ENCODE measurements at regions not wholly inside any gene's neighbourhood (a gene's known extent, or its start where the extent isn't known, plus 50 kb on each side); places are given as distances from the start of the nearest gene placed in this dataset.
"Not testable (repeated sequence)": the region's sequence is repeated elsewhere in the genome, so short reads cannot be mapped to it uniquely, and the experiment has no call there.

- Histone ChIP-seq H3K4me1 (ENCODE audit: control insufficient read depth, insufficient read depth, low read length) (no peaks in the 10 kb centered on the region), H3K4me3 (ENCODE audit: low read depth, low read length) (no peak overlapping the region), H3K9me3 (ENCODE audit: control insufficient read depth, insufficient read depth, low read length) (no peaks in the 10 kb centered on the region), H3K36me3 (ENCODE audit: control insufficient read depth, insufficient read depth, low read length) (no peaks in the 10 kb centered on the region), H3K27ac (ENCODE audit: low read depth, low read length) (no peak overlapping the region), H3K27me3 (ENCODE audit: control insufficient read depth, insufficient read depth, low read length) (no peaks in the 10 kb centered on the region)
- WGBS (ENCODE audit: insufficient coverage), result 50% methylated on average over 1 of the region's 8 CpGs
- peak in 2 of 6 donors; percentile 1 to 2 for DNase-seq (ENCODE audit: low read depth in 4 of 6, low spot score in 6 of 6)
These were observed 423.7 kb upstream of the ZNF804A start for GRCh38 chr2:184174493-184175104.

DNA sequence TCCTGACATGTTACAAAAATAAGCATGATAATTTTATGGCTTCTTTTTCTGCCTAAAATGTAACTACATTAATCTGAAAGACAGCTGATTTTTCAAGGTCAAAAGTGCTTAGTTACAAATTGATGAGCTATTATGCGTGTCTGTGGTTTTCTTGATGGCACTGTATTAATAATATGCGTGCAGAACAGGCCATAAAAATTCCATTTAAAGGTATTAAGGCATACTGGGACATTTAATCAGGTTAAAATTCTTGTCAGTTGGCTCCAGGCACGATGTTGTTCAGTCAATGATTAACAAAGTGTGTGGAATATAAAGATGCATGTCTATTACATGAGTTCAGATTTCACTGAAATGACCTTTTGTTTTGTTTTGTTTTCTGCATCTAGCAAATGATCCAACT lies 420.1 kb upstream of the ZNF804A start:
- H3K9me3 ChIP-seq (ENCODE audit: control insufficient read depth, insufficient read depth, low read length), result peaks cover 3% of the 10 kb centered on the region

DNA sequence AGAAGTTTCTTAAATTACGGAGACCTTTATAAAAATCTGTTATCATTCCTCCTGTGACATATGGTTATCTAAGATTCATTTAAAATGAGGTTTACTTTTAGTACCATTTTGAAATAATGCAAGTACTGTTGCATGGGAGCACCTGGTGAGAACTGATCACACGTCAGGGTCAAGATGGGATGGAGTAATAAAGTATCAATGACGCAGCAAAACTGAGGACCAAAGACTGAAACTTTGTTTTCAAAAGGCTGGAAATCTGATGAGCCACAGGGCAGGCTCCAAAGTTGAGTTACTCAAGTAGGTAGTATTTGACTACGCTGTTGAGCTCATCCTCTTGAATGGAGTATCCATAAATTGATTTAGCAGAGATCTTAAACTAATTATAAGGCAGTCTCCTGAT lies 411.9 kb upstream of the ZNF804A start:
- Histone ChIP-seq H3K4me3 (ENCODE audit: low read depth, low read length) (no peak overlapping the region), H3K27ac (ENCODE audit: low read depth, low read length) (no peak overlapping the region), H3K4me1 (ENCODE audit: control insufficient read depth, insufficient read depth, low read length) (no peaks in the 10 kb centered on the region), H3K36me3 (ENCODE audit: control insufficient read depth, insufficient read depth, low read length) (no peaks in the 10 kb centered on the region), H3K9me3 (ENCODE audit: control insufficient read depth, insufficient read depth, low read length) (peaks cover 3% of the 10 kb centered on the region), H3K27me3 (ENCODE audit: control insufficient read depth, insufficient read depth, low read length) (no peaks in the 10 kb centered on the region)
- 38% methylated on average over 2 of the region's 4 CpGs for WGBS (ENCODE audit: insufficient coverage)
- DNase-seq (ENCODE audit: low read depth in 4 of 6, low spot score in 6 of 6), result no peak

More for the DNA sequence above, 420.1 kb upstream of the ZNF804A start:
- no peak overlapping the region for H3K4me3 ChIP-seq (ENCODE audit: low read depth, low read length)
- H3K27ac ChIP-seq (ENCODE audit: low read depth, low read length), result no peak overlapping the region
- no peaks in the 10 kb centered on the region for H3K4me1 ChIP-seq (ENCODE audit: control insufficient read depth, insufficient read depth, low read length)
- no peaks in the 10 kb centered on the region for H3K27me3 ChIP-seq (ENCODE audit: control insufficient read depth, insufficient read depth, low read length)
- 34% methylated on average over 3 of the region's 3 CpGs for WGBS (ENCODE audit: insufficient coverage)
- peak in 1 of 6 donors; percentile 55 for DNase-seq (ENCODE audit: low read depth in 4 of 6, low spot score in 6 of 6)
- no peaks in the 10 kb centered on the region for H3K36me3 ChIP-seq (ENCODE audit: control insufficient read depth, insufficient read depth, low read length)

DNA sequence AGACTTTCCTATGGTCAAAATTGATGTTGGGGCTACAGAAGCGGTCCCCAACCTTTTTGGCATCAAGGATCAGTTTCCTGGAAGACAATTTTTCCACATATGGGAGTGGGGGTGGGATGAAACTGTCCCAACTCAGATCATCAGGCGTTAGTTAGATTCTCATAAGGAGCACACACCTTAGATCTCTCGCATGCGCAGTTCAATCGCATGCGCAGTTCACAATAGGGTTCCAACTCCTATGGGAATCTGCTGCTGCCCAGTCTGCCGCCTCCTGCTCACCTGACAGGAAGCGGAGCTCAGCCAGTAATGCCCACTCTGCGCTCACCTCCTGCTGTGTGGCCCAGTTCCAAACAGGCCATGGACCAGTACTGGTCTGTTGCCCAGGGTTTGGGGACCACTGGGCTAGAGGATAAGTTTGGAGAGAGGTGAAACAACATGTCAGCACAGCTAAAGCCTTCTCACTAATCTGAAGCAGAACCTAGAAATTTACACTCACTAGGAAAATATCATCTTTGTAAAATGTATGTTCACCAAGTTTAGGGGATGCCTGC lies 410.8 kb upstream of the ZNF804A start:
- H3K4me3 ChIP-seq (ENCODE audit: low read depth, low read length), result no peak overlapping the region
- no peak overlapping the region for H3K27ac ChIP-seq (ENCODE audit: low read depth, low read length)
- no peak for DNase-seq (ENCODE audit: low read depth in 4 of 6, low spot score in 6 of 6)
- no peaks in the 10 kb centered on the region for H3K27me3 ChIP-seq (ENCODE audit: control insufficient read depth, insufficient read depth, low read length)
- 98% methylated on average over 8 of the region's 9 CpGs for WGBS (ENCODE audit: insufficient coverage)
- H3K4me1 ChIP-seq (ENCODE audit: control insufficient read depth, insufficient read depth, low read length), result no peaks in the 10 kb centered on the region
- no peaks in the 10 kb centered on the region for H3K9me3 ChIP-seq (ENCODE audit: control insufficient read depth, insufficient read depth, low read length)
- no peaks in the 10 kb centered on the region for H3K36me3 ChIP-seq (ENCODE audit: control insufficient read depth, insufficient read depth, low read length)

DNA sequence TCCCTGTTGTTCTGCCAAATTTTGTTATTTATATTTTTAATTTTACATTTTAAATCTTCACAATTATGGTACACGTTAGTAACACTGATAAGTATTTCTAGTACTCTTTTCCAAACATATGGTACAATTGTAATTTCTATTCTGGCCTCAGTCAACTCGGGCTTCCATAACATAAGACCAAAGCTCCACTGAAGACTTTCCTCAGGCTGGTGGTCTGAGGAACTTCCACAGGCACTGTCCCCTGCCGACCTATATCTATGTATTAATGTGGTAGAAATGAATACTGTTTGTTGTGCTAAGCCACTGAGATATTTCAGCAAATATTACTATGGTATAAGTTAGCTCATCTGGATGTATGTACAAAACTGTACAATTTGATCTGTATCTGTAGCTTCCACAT lies 407.6 kb upstream of the ZNF804A start:
- no peak overlapping the region for H3K27ac ChIP-seq (ENCODE audit: low read depth, low read length)
- DNase-seq (ENCODE audit: low read depth in 4 of 6, low spot score in 6 of 6), result no peak
- WGBS (ENCODE audit: insufficient coverage), result 100% methylated on average over 1 of the region's 3 CpGs
- no peaks in the 10 kb centered on the region for H3K9me3 ChIP-seq (ENCODE audit: control insufficient read depth, insufficient read depth, low read length)
- H3K27me3 ChIP-seq (ENCODE audit: control insufficient read depth, insufficient read depth, low read length), result no peaks in the 10 kb centered on the region
- H3K36me3 ChIP-seq (ENCODE audit: control insufficient read depth, insufficient read depth, low read length), result no peaks in the 10 kb centered on the region
- H3K4me1 ChIP-seq (ENCODE audit: control insufficient read depth, insufficient read depth, low read length), result no peaks in the 10 kb centered on the region
- H3K4me3 ChIP-seq (ENCODE audit: low read depth, low read length), result no peak overlapping the region

GRCh38 chr2:184192649-184193048 lies 405.7 kb upstream of the ZNF804A start:
- DNase-seq (ENCODE audit: low read depth in 4 of 6, low spot score in 6 of 6), result no peak
- no CpG with 5 or more reads among the region's 2 CpGs for WGBS (ENCODE audit: insufficient coverage)

GRCh38 chr2:184197413-184197812 lies 400.9 kb upstream of the ZNF804A start:
- 40% methylated on average over 1 of the region's 5 CpGs for WGBS (ENCODE audit: insufficient coverage)
- H3K36me3 ChIP-seq (ENCODE audit: control insufficient read depth, insufficient read depth, low read length), result no peaks in the 10 kb centered on the region
- H3K27ac ChIP-seq (ENCODE audit: low read depth, low read length), result no peak overlapping the region
- no peak for DNase-seq (ENCODE audit: low read depth in 4 of 6, low spot score in 6 of 6)
- no peaks in the 10 kb centered on the region for H3K4me1 ChIP-seq (ENCODE audit: control insufficient read depth, insufficient read depth, low read length)
- H3K4me3 ChIP-seq (ENCODE audit: low read depth, low read length), result no peak overlapping the region
- no peaks in the 10 kb centered on the region for H3K9me3 ChIP-seq (ENCODE audit: control insufficient read depth, insufficient read depth, low read length)
- H3K27me3 ChIP-seq (ENCODE audit: control insufficient read depth, insufficient read depth, low read length), result no peaks in the 10 kb centered on the region

More at GRCh38 chr2:184192649-184193048, 405.7 kb upstream of the ZNF804A start:
- no peak overlapping the region for H3K4me3 ChIP-seq (ENCODE audit: low read depth, low read length)
- no peaks in the 10 kb centered on the region for H3K4me1 ChIP-seq (ENCODE audit: control insufficient read depth, insufficient read depth, low read length)
- no peak overlapping the region for H3K27ac ChIP-seq (ENCODE audit: low read depth, low read length)
- H3K9me3 ChIP-seq (ENCODE audit: control insufficient read depth, insufficient read depth, low read length), result no peaks in the 10 kb centered on the region
- no peaks in the 10 kb centered on the region for H3K36me3 ChIP-seq (ENCODE audit: control insufficient read depth, insufficient read depth, low read length)
- no peaks in the 10 kb centered on the region for H3K27me3 ChIP-seq (ENCODE audit: control insufficient read depth, insufficient read depth, low read length)

GRCh38 chr2:184198791-184199190 lies 399.5 kb upstream of the ZNF804A start:
- not testable (repeated sequence) for H3K4me3 ChIP-seq (ENCODE audit: low read depth, low read length); H3K27ac ChIP-seq (ENCODE audit: low read depth, low read length); H3K36me3 ChIP-seq (ENCODE audit: control insufficient read depth, insufficient read depth, low read length); H3K4me1 ChIP-seq (ENCODE audit: control insufficient read depth, insufficient read depth, low read length); DNase-seq (ENCODE audit: low read depth in 4 of 6, low spot score in 6 of 6); H3K27me3 ChIP-seq (ENCODE audit: control insufficient read depth, insufficient read depth, low read length); H3K9me3 ChIP-seq (ENCODE audit: control insufficient read depth, insufficient read depth, low read length)
- 97% methylated on average over 3 of the region's 5 CpGs for WGBS (ENCODE audit: insufficient coverage)

- Histone ChIP-seq H3K9me3 (ENCODE audit: control insufficient read depth, insufficient read depth, low read length) (no peaks in the 10 kb centered on the region), H3K36me3 (ENCODE audit: control insufficient read depth, insufficient read depth, low read length) (no peaks in the 10 kb centered on the region), H3K4me3 (ENCODE audit: low read depth, low read length) (no peak overlapping the region), H3K27me3 (ENCODE audit: control insufficient read depth, insufficient read depth, low read length) (no peaks in the 10 kb centered on the region), H3K27ac (ENCODE audit: low read depth, low read length) (no peak overlapping the region), H3K4me1 (ENCODE audit: control insufficient read depth, insufficient read depth, low read length) (no peaks in the 10 kb centered on the region)
- no peak for DNase-seq (ENCODE audit: low read depth in 4 of 6, low spot score in 6 of 6)
- WGBS (ENCODE audit: insufficient coverage), result no CpG with 5 or more reads among the region's 4 CpGs
These were observed 399.1 kb upstream of the ZNF804A start for GRCh38 chr2:184199274-184199673.

- Histone ChIP-seq H3K9me3 (ENCODE audit: control insufficient read depth, insufficient read depth, low read length) (no peaks in the 10 kb centered on the region), H3K4me3 (ENCODE audit: low read depth, low read length) (no peak overlapping the region), H3K27me3 (ENCODE audit: control insufficient read depth, insufficient read depth, low read length) (no peaks in the 10 kb centered on the region), H3K4me1 (ENCODE audit: control insufficient read depth, insufficient read depth, low read length) (no peaks in the 10 kb centered on the region), H3K27ac (ENCODE audit: low read depth, low read length) (no peak overlapping the region), H3K36me3 (ENCODE audit: control insufficient read depth, insufficient read depth, low read length) (no peaks in the 10 kb centered on the region)
- WGBS (ENCODE audit: insufficient coverage), result no CpG with 5 or more reads among the region's 2 CpGs
- DNase-seq (ENCODE audit: low read depth in 4 of 6, low spot score in 6 of 6), result no peak
These were observed 397.1 kb upstream of the ZNF804A start for GRCh38 chr2:184201246-184201645.
